Astrocyte of the spinal cord (primary cell): ENCODE measurements at regions not wholly inside any gene's neighbourhood (a gene's known extent, or its start where the extent isn't known, plus 50 kb on each side); places are given as distances from the start of the nearest gene placed in this dataset.
"Not testable (repeated sequence)": the region's sequence is repeated elsewhere in the genome, so short reads cannot be mapped to it uniquely, and the experiment has no call there.

Source experiments
- DNase-seq: peaks from one replicate; pipeline ENCODE4 v3.0.0; 2011; ENCODE audit warnings: low read depth, low spot score
- H3K4me3 ChIP-seq: 2 replicates; pipeline ENCODE4 v1.5.1; 2011; ENCODE audit warnings: low read depth, mild to moderate bottlenecking, low read length, moderate library complexity
- CTCF ChIP-seq: IDR thresholded peaks from 2 replicates; pipeline ENCODE4 v1.5.1; 2012; ENCODE audit warnings: low read depth, mild to moderate bottlenecking, low read length, inconsistent platforms
- in situ Hi-C: cut with HindIII; loops from 2 replicates; pipeline ENCODE4 v1.10.0; 2017; ENCODE audit warnings: low sequenced_read_pairs

DNA sequence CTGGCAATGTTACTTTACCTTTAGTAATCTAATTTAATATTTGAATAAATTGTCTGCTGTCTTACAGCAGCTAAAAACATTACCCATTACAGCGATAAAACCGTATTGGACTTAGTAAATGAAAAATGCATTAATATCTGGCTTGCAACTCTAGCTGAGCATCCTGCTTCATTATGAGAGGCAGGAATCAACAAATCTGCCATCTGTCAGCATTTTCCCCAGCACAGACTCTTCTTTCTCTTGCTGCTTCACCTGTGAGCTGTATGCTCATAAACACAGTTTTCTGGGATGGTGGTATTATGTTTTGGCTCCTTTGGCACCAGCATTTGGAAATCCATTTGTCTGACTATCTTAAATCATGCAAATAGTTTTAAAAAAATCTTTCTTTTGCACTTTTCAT is 487.1 kb downstream of the KCNT2 start:
- no peak overlapping the region for H3K4me3 ChIP-seq
- no peak for DNase-seq
- in situ Hi-C loops, result no loop called here
- no peak for TF ChIP-seq CTCF

DNA sequence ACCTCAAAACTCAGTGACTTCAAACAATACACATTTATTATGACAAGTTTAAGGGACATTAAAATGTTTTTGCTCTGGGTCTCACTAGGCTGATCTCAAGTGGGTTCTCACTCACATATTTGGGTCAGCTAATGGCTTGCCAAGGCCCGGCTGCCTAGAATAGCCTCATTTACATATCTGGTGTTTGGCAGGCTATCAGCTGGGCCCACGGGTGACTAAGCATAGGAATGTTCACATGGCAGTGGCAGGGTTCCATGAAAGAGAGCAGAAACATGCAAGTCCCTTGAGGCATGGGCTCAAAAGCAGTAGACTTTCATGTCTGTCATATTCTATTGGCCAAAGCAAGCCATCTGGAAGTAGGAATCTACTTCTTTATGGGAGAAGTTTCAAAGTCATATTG is 492.6 kb downstream of the KCNT2 start:
- DNase-seq, result peak; percentile 79
- TF ChIP-seq CTCF, result no peak
- in situ Hi-C loops, result no loop called here
- H3K4me3 ChIP-seq, result no peak overlapping the region

GRCh38 chr1:196114193-196114592 is 494.0 kb downstream of the KCNT2 start:
- no peak for TF ChIP-seq CTCF
- no peak for DNase-seq
- in situ Hi-C loops, result no loop called here
- H3K4me3 ChIP-seq, result no peak overlapping the region

DNA sequence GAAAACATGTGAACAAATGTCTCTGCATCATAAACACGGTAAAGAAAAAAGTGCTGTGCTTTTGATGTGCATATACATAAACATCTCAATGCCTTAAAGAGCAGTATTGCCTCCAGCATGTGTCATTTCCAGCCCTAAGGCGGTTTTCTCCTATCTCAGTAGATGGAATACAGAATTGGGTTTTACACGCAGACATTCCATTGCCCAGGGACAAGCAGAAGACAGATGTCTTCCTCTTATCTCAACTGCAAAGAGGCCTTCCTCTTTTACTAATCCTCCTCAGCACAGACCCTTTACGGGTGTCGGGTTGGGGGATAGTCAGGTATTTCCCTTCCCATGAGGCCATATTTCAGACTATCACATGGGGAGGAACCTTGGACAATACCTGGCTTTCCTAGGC is 499.2 kb downstream of the KCNT2 start:
- in situ Hi-C loops, DNase-seq, H3K4me3 ChIP-seq: not testable (repeated sequence)

DNA sequence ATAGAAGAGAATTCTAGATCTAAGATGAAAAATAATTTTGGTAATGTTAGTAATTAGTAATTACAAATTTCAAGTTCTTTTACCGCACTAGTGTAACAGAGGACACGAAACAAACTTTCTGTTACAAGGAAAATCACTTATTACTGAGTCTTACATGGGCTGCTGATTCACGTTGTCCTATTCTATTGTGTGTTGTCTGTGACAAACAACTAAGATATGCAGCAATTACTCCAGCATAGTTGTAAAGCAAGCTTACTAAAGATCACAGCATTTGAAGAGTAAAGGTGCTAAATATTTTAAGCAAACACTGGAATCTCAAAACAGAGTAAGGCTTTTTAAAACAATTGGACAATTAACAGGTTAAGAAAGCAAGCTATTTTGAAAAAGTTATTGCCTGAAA is 502.3 kb downstream of the KCNT2 start:
- no peak overlapping the region for H3K4me3 ChIP-seq
- no peak for TF ChIP-seq CTCF
- DNase-seq, result peak; percentile 35
- in situ Hi-C loops, result no loop called here

- TF ChIP-seq CTCF, result no peak
- in situ Hi-C loops, result no loop called here
- H3K4me3 ChIP-seq, result no peak overlapping the region
- DNase-seq, result no peak
Measured at GRCh38 chr1:196102826-196103225, 505.4 kb downstream of the KCNT2 start.

- no peak for DNase-seq
- in situ Hi-C loops, result no loop called here
- TF ChIP-seq CTCF, result no peak
- H3K4me3 ChIP-seq, result no peak overlapping the region
Measured at GRCh38 chr1:196098000-196098399, 510.2 kb downstream of the KCNT2 start.
